Astrocyte of the spinal cord (primary cell): ENCODE measurements at regions not wholly inside any gene's neighbourhood (a gene's known extent, or its start where the extent isn't known, plus 50 kb on each side); places are given as distances from the start of the nearest gene placed in this dataset.
"Not testable (repeated sequence)": the region's sequence is repeated elsewhere in the genome, so short reads cannot be mapped to it uniquely, and the experiment has no call there.

ENCODE experiments used
- DNase-seq: peaks from one replicate; pipeline ENCODE4 v3.0.0; 2011; ENCODE audit warnings: low read depth, low spot score
- H3K4me3 ChIP-seq: 2 replicates; pipeline ENCODE4 v1.5.1; 2011; ENCODE audit warnings: low read depth, mild to moderate bottlenecking, low read length, moderate library complexity
- in situ Hi-C: cut with HindIII; loops from 2 replicates; pipeline ENCODE4 v1.10.0; 2017; ENCODE audit warnings: low sequenced_read_pairs
- TF ChIP-seq, protein P1 (sequence below): IDR thresholded peaks from 2 replicates; pipeline ENCODE4 v1.5.1; 2012; ENCODE audit warnings: low read depth, mild to moderate bottlenecking, low read length, inconsistent platforms

DNA sequence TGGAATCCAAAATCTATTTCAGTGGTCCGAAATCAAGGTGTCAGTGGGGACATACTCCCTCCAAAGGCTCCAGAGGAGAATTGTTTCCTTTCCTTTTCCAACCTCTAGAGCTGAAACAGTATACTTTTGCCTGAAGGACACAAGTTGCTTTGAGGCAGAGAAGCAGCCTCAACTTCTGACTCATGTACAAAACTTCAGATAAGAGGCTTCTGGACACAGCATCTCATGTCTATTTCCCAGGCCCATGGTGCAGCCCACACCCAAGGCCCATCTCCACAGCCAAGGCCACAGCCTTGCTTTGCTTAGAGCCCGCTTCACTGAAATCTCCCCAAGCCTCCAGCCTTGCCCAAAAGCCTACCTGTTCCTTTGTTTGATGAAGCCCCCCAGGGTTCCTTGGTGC, 68.9 kb downstream of the ZNF467 start:
- no peak for DNase-seq
- H3K4me3 ChIP-seq, result no peak overlapping the region
- in situ Hi-C loops, result no loop called here
- TF ChIP-seq, protein P1, sequence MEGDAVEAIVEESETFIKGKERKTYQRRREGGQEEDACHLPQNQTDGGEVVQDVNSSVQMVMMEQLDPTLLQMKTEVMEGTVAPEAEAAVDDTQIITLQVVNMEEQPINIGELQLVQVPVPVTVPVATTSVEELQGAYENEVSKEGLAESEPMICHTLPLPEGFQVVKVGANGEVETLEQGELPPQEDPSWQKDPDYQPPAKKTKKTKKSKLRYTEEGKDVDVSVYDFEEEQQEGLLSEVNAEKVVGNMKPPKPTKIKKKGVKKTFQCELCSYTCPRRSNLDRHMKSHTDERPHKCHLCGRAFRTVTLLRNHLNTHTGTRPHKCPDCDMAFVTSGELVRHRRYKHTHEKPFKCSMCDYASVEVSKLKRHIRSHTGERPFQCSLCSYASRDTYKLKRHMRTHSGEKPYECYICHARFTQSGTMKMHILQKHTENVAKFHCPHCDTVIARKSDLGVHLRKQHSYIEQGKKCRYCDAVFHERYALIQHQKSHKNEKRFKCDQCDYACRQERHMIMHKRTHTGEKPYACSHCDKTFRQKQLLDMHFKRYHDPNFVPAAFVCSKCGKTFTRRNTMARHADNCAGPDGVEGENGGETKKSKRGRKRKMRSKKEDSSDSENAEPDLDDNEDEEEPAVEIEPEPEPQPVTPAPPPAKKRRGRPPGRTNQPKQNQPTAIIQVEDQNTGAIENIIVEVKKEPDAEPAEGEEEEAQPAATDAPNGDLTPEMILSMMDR, result no peak

DNA sequence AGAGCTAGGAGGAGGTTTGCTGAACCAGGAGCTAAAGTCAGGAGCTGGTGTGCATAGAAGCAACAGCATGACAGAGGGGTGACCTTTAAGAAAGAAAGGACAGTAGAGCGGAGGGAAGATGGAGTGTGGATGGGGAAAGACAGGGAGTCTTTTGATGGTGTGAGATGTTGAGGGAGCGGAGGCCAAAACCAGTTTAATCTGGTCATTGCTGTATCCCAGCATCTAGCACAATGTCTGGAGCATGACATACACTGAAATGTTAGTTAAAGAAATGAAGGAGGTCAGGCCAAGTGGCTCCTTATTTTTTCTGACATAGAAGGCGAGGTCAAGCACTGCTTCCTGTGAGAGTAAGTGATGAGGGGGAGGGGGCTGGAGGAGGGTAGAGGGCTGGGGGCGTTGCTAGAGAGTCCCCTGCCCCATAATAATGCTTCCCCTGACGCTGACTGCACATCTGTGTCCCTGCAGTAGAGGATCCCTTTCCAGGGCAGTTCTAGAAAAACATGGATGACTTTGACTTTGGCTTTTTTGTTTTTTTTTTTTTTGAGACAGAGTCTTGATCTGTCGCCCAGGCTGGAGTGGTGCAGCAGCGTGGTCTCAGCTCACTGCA, 70.2 kb downstream of the ZNF467 start:
- DNase-seq, result no peak
- in situ Hi-C loops, result no loop called here
- TF ChIP-seq, protein P1, result no peak
- no peak overlapping the region for H3K4me3 ChIP-seq

DNA sequence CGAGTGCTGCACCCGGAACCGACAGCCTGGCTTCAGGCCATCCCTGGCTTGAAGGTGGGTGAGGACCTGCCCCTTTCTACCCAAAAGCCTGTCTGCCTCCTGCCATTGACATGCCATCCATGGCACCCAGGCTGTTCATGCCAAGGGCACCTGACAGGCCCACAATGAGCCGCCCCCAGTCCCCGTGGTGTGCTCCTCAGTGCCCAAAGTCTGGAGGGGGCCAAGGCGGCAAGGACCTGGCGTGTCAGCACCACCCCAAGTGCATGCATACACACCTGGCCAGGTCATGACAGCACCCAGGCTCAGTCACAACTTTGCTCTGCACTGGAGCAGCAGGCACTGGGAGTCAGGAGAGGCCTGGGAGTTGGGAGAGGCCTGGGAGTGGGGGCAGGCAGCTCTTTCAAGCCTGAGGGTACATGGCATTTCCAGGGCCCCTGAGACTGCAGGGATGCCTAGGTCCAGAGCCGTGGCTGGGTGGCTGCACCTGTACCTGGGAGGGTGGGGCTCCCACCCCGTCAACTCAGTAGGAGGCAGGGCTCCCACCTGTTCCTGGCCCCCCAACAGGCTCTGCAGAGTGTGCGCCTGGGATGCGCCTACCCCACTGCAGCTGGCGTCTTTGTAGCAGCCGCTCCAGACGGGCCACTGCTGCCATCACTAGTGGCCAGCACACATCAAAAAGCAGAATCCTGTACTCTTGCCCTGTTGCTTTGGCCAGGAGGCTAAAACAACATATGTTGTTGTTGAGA, 71.7 kb downstream of the ZNF467 start:
- no peak overlapping the region for H3K4me3 ChIP-seq

DNA sequence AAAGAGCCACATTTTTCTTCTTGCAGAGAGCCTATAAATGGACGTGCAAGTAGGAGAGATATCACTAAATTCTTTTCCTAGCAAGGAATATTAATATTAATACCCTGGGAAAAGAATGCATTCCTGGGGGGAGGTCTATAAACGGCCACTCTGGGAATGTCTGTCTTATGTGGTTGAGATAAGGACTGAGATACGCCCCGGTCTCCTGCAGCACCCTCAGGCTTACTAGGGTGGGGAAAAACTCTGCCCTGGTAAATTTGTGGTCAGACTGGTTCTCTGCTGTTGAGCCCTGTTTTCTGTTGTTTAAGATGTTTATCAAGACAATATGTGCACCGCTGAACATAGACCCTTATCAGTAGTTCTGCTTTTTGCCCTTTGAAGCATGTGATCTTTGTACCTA, 75.6 kb downstream of the ZNF467 start:
- DNase-seq, in situ Hi-C loops, H3K4me3 ChIP-seq: not testable (repeated sequence)

More for the DNA sequence above, 71.7 kb downstream of the ZNF467 start:
- in situ Hi-C loops, result no loop called here
- TF ChIP-seq, protein P1, result no peak
- DNase-seq, result no peak

DNA sequence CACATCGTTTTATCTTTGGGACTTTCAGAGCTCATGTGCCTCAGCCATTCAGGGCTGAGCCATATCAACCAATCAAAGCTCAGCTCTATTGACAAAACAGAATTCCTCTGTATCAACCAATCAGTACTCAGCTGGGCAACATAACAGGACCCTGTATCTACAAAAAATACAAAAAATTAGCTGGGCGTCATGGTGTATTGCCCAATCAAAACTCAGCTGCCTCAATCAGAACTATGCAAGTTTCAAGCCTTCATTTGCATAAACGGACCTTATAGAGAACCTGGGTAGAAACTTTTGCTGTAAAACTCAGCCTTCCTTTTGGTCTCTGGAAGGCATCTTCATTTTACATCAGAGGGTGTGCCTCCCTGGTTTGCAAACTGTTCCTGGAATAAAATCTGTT, 77.1 kb downstream of the ZNF467 start:
- no peak for DNase-seq
- in situ Hi-C loops, result no loop called here
- TF ChIP-seq, protein P1, result no peak

DNA sequence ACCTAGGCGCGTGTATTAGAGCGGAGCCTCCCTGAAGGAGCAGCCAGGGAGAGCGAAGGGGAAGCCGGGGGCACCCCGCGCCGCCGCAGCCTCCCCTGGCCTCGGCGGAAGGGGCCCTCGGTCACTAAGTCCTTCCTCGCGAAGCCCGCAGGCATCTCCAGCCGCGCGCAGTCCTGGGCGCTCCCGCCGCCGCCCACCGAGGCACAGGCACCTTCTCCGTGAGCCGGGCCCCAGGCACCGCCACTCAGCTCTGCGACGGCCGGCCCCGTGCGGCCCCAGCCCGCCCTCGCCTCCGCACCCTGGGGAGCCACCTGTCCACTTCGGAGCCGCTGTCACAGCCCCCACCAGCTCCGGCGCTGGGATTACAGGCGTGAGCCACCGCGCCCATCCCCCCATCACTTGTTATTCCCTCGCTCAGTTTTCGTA, 80.8 kb downstream of the ZNF467 start:
- DNase-seq, result no peak
- in situ Hi-C loops, result no loop called here
- no peak overlapping the region for H3K4me3 ChIP-seq
- TF ChIP-seq, protein P1, result no peak

More for the DNA sequence above, 77.1 kb downstream of the ZNF467 start:
- H3K4me3 ChIP-seq, result no peak overlapping the region

DNA sequence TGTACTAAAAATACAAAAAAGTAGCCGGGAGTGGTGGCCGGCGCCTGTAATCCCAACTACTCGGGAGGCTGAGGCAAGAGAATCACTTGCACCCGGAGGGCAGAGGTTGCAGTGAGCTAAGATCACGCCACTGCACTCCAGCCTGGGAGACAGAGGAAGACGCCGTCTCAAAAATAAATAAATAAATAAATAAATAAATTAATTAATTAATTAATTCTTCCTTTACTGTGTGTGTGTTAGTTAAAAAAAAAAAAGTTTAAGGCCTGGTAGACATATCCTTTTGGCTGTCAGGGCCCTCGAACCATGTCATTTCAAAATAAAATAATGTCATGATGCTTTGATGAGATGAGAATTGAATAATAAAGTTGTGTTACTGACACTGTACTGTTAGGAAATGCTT, 81.3 kb downstream of the ZNF467 start:
- H3K4me3 ChIP-seq, result no peak overlapping the region
- in situ Hi-C loops, result no loop called here

More for the DNA sequence above, 81.3 kb downstream of the ZNF467 start:
- TF ChIP-seq, protein P1, result no peak
- no peak for DNase-seq
